GM12878 (cell line): ENCODE measurements at regions not wholly inside any gene's neighbourhood (a gene's known extent, or its start where the extent isn't known, plus 50 kb on each side); places are given as distances from the start of the nearest gene placed in this dataset.

Source experiments
- ATAC-seq: fragments of 200-7000 bp; cut with Tn5 transposase; 3 replicates; pipeline ENCODE4 v1.9.1; 2020; ENCODE audit warnings: mild to moderate bottlenecking, moderate library complexity
- BruUV-seq: library from RNA; stranded (reverse); fragments of 400-500 nt; replicated peaks from 2 replicates; lab custom pipeline; 2021; lab: Mats Ljungman, UMichigan
- CTCF ChIA-PET: fragments of 300-600 bp; sonication (Branson Sonifier 250); formaldehyde crosslinking; extraction: SDS; loops from one replicate; lab custom pipeline; 2021; ENCODE audit warnings: inconsistent platforms; lab: Yijun Ruan, JAX
- POLR2A ChIA-PET: fragments of 350-600 bp; formaldehyde crosslinking; extraction: SDS; loops from one replicate; lab custom pipeline; 2021; ENCODE audit warnings: inconsistent platforms; lab: Charles Lee
- RAD21 ChIA-PET: fragments of 300-600 bp; sonication (Branson Sonifier 250); formaldehyde crosslinking; loops from one replicate; lab custom pipeline; 2023; ENCODE audit warnings: antibody characterized with exemption; ENCODE audit not compliant: unreplicated experiment; lab: Charles Lee
- SMC1A ChIA-PET: fragments of 300-600 bp; sonication (Branson Sonifier 250); formaldehyde crosslinking; loops from one replicate; lab custom pipeline; 2023; ENCODE audit not compliant: unreplicated experiment, uncharacterized antibody; lab: Charles Lee
- DNase-seq: peaks from one replicate; pipeline ENCODE4 v3.0.0-alpha.2; 2011; ENCODE audit warnings: low read depth, low spot score
- FAIRE-seq: peaks from 3 replicates; lab custom pipeline; 2011; peaks lifted over from hg19 to GRCh38; lab: Jason Lieb, UNC
- H2AFZ ChIP-seq: 2 replicates; pipeline ENCODE4 v1.6.0; 2011; ENCODE audit warnings: low read depth, low read length, control low read depth; ENCODE audit not compliant: control insufficient read depth
- H3K27ac ChIP-seq: 2 replicates; pipeline ENCODE4 v1.5.1; 2011; ENCODE audit warnings: control low read depth; ENCODE audit not compliant: control insufficient read depth, insufficient read depth
- H3K27me3 ChIP-seq, 2 experiments: replicated peaks in 1 of 2; 2 replicates each; pipeline versions ENCODE4 v1.6.0 to v1.6.1; 2011; ENCODE audit warnings: low read length in 1 of 2; ENCODE audit not compliant: control insufficient read depth in 2 of 2, insufficient read depth in 2 of 2
- H3K36me3 ChIP-seq, 2 experiments: 2 replicates each; pipeline ENCODE4 v1.5.1; 2011; ENCODE audit warnings: low read length in 1 of 2; ENCODE audit not compliant: control insufficient read depth in 2 of 2, insufficient read depth in 2 of 2
- H3K4me1 ChIP-seq: 2 replicates; pipeline ENCODE4 v1.6.1; 2011; ENCODE audit warnings: mild to moderate bottlenecking, low read length, moderate library complexity, mixed read lengths; ENCODE audit not compliant: control insufficient read depth, insufficient read depth
- H3K4me2 ChIP-seq: 2 replicates; pipeline ENCODE4 v1.6.0; 2011; ENCODE audit warnings: control low read depth; ENCODE audit not compliant: control insufficient read depth, insufficient read depth
- H3K4me3 ChIP-seq: fragments of 200-600 bp; sonication (generic); 2 replicates; pipeline ENCODE4 v1.5.1; 2016
- H3K79me2 ChIP-seq: 2 replicates; pipeline ENCODE4 v1.6.0; 2011; ENCODE audit warnings: low read length; ENCODE audit not compliant: control insufficient read depth, insufficient read depth
- H3K9ac ChIP-seq: 2 replicates; pipeline ENCODE4 v1.8.0; 2011; ENCODE audit warnings: low read length, control low read depth, mixed read lengths; ENCODE audit not compliant: control insufficient read depth, insufficient read depth
- H3K9me3 ChIP-seq: replicated peaks from 3 replicates; pipeline ENCODE4 v1.5.1; 2011; ENCODE audit warnings: mild to moderate bottlenecking, low read length; ENCODE audit not compliant: control insufficient read depth, insufficient read depth
- H4K20me1 ChIP-seq: 2 replicates; pipeline ENCODE4 v1.6.0; 2011; ENCODE audit not compliant: control insufficient read depth, insufficient read depth
- ELK1 ChIP-seq: IDR thresholded peaks from 2 replicates; pipeline ENCODE4 v1.6.1; 2012; ENCODE audit warnings: low read depth, low read length, improper control_type of control experiment
- HDGF ChIP-seq: fragments of 450-650 bp; IDR thresholded peaks from 2 replicates; pipeline ENCODE4 v1.6.1; 2016; ENCODE audit warnings: antibody characterized with exemption
- IKZF2 ChIP-seq, 2 experiments: fragments of 450-650 bp; IDR thresholded peaks; 2 replicates each; pipeline ENCODE4 v1.6.1; 2017; ENCODE audit warnings: mild to moderate bottlenecking in 2 of 2, moderate library complexity in 2 of 2
- MEF2A ChIP-seq: IDR thresholded peaks from 2 replicates; pipeline ENCODE4 v1.6.1; 2011; ENCODE audit warnings: low read depth, mild to moderate bottlenecking, low read length, moderate library complexity; ENCODE audit not compliant: insufficient read depth
- MEF2B ChIP-seq: fragments of 450-650 bp; IDR thresholded peaks from 2 replicates; pipeline ENCODE4 v1.6.1; 2018; ENCODE audit warnings: mild to moderate bottlenecking, moderate library complexity; ENCODE audit not compliant: partially characterized antibody, poor library complexity, severe bottlenecking
- MTA2 ChIP-seq: fragments of 450-650 bp; IDR thresholded peaks from 2 replicates; pipeline ENCODE4 v1.6.1; 2016; ENCODE audit warnings: low read depth, mild to moderate bottlenecking, moderate library complexity
- NFXL1 ChIP-seq: fragments of 450-650 bp; IDR thresholded peaks from 2 replicates; pipeline ENCODE4 v1.6.1; 2017; ENCODE audit warnings: antibody characterized with exemption, mild to moderate bottlenecking, borderline replicate concordance
- NRF1 ChIP-seq: conservative IDR thresholded peaks from 2 replicates; pipeline ENCODE4 v1.6.1; 2011; ENCODE audit warnings: mild to moderate bottlenecking, low read depth, low read length, improper control_type of control experiment
- PBX3 ChIP-seq: IDR thresholded peaks from 2 replicates; pipeline ENCODE4 v1.6.1; 2011; ENCODE audit warnings: mild to moderate bottlenecking, low read depth, low read length, moderate library complexity; ENCODE audit not compliant: insufficient replicate concordance
- PRDM15 ChIP-seq: fragments of 450-650 bp; formaldehyde crosslinking; IDR thresholded peaks from 2 replicates; pipeline ENCODE4 v1.4.0; 2020; ENCODE audit warnings: mild to moderate bottlenecking, moderate library complexity
- RAD51 ChIP-seq: fragments of 450-650 bp; IDR thresholded peaks from 2 replicates; pipeline ENCODE4 v1.6.1; 2016; ENCODE audit warnings: moderate library complexity, mild to moderate bottlenecking, inconsistent platforms
- RFX5 ChIP-seq: IDR thresholded peaks from 2 replicates; pipeline ENCODE4 v1.6.1; 2011; ENCODE audit warnings: low read depth, low read length, improper control_type of control experiment
- SREBF1 ChIP-seq: IDR thresholded peaks from 2 replicates; pipeline ENCODE4 v1.6.1; 2012; ENCODE audit warnings: mild to moderate bottlenecking, low read length
- TCF12 ChIP-seq: IDR thresholded peaks from 2 replicates; pipeline ENCODE4 v1.6.1; 2011; ENCODE audit warnings: low read depth, mild to moderate bottlenecking, low read length
- ZBTB33 ChIP-seq: fragments of 450-650 bp; IDR thresholded peaks from 2 replicates; pipeline ENCODE4 v1.6.1; 2017; ENCODE audit warnings: mild to moderate bottlenecking
- WGBS: methylation state at CpG from one replicate; pipeline ENCODE4 v1.1.6; 2016; ENCODE audit warnings: low lambda C conversion rate; ENCODE audit not compliant: insufficient replicate concordance, insufficient coverage; ENCODE audit errors: missing lambda C conversion rate; 5-methylcytosine and 5-hydroxymethylcytosine counted together
- in situ Hi-C: fragments of 300-500 bp; cut with MboI; formaldehyde crosslinking; loops from 9 replicates; pipeline ENCODE4 v1.14.3; 2018; ENCODE audit warnings: mixed read lengths
- intact Hi-C: fragments of 100-400 bp; cut with micrococcal nuclease; formaldehyde crosslinking; loops from one replicate; pipeline ENCODE4 v1.14.2; 2022; ENCODE audit not compliant: unreplicated experiment

- ChIA-PET RAD21 (interaction anchor here (0.7 kb wide), 1 partner anchor 11 kb away, joined by 3 read pairs; no protein-coding TSS in a partner anchor), SMC1A (interaction anchor here (0.9 to 1.2 kb wide), 5 partner anchors 69 to 358 kb away, joined by 3 to 5 read pairs (median 3); no protein-coding TSS in a partner anchor), CTCF (interaction anchor here (1.0 to 1.2 kb wide), 3 partner anchors 9 to 359 kb away, joined by 3 to 4 read pairs (median 4); partner anchors contain the start of gene JADE1), POLR2A (no interaction called here)
- ATAC-seq, result no peak
- no peaks in the 10 kb centered on the region for H3K27me3 ChIP-seq
- no peak for DNase-seq
- H4K20me1 ChIP-seq, result no peaks in the 10 kb centered on the region
- in situ Hi-C loops, result loop anchor here (5.0 kb wide), 1 partner anchor 357 kb away; the partner anchor contains the start of gene JADE1
- TF ChIP-seq TCF12 (no peak), MEF2B (no peak), IKZF2 (IDR thresholded peaks at IDR 0.05) (no peak), MEF2A (no peak), PRDM15 (CRISPR knock-in tag) (no peak), SREBF1 (no peak), HDGF (no peak), ELK1 (no peak), NFXL1 (no peak), MTA2 (no peak), ZBTB33 (no peak), PBX3 (no peak), NRF1 (no peak), RAD51 (no peak), RFX5 (no peak)
- no peak overlapping the region for H2AFZ ChIP-seq
- no peaks in the 10 kb centered on the region for H3K36me3 ChIP-seq
- no peak overlapping the region for H3K4me2 ChIP-seq
- intact Hi-C loops, result loop anchor here (5.0 kb wide), 2 partner anchors 122 to 258 kb away; no protein-coding TSS in a partner anchor
- no peak overlapping the region for H3K4me3 ChIP-seq
- H3K9ac ChIP-seq, result no peak overlapping the region
- WGBS, result 57% methylated on average over 5 of the region's 5 CpGs
- H3K79me2 ChIP-seq, result no peaks in the 10 kb centered on the region
- no peak for FAIRE-seq
- H3K4me1 ChIP-seq, result 0 out of 2 replicates have a peak, but pooled peaks cover 3% of the 10 kb centered on the region
- no TSS peak for BruUV-seq
- H3K27ac ChIP-seq, result no peak overlapping the region
- no peaks in the 10 kb centered on the region for H3K9me3 ChIP-seq
Observed at GRCh38 chr4:128450326-128451120, 162.9 kb upstream of the PGRMC2 start.
